ENCODE measurements at regions not wholly inside any gene's neighbourhood (a gene's known extent, or its start where the extent isn't known, plus 50 kb on each side); places are given as distances from the start of the nearest gene placed in this dataset.
"Not testable (repeated sequence)": the region's sequence is repeated elsewhere in the genome, so short reads cannot be mapped to it uniquely, and the experiment has no call there.

- no peak for DNase-seq
Measured at GRCh38 chr14:77985211-77985615, 185.0 kb upstream of the NRXN3 start.

- no peak for DNase-seq
Measured at GRCh38 chr14:77986773-77987172, 183.4 kb upstream of the NRXN3 start.

- DNase-seq = peak; percentile 88
Measured at GRCh38 chr14:77988096-77988870, 181.9 kb upstream of the NRXN3 start.

GRCh38 chr14:77988970-77989369 lies 181.2 kb upstream of the NRXN3 start:
- DNase-seq = no peak

- DNase-seq = peak; percentile 35
Measured at GRCh38 chr14:77989441-77989991, 180.7 kb upstream of the NRXN3 start.

GRCh38 chr14:77990337-77990736 lies 179.8 kb upstream of the NRXN3 start:
- DNase-seq = no peak

- peak; percentile 46 for DNase-seq
Measured at GRCh38 chr14:77991128-77991772, 178.9 kb upstream of the NRXN3 start.

GRCh38 chr14:78005325-78005724 lies 164.8 kb upstream of the NRXN3 start:
- DNase-seq = no peak

GRCh38 chr14:78007160-78007559 lies 163.0 kb upstream of the NRXN3 start:
- DNase-seq = no peak

- DNase-seq = no peak
Measured at GRCh38 chr14:78010688-78011087, 159.5 kb upstream of the NRXN3 start.

- not testable (repeated sequence) for DNase-seq
Measured at GRCh38 chr14:78013911-78014310, 156.3 kb upstream of the NRXN3 start.

GRCh38 chr14:78016532-78016931 lies 153.6 kb upstream of the NRXN3 start:
- DNase-seq = no peak

GRCh38 chr14:78018283-78018682 lies 151.9 kb upstream of the NRXN3 start:
- no peak for DNase-seq

GRCh38 chr14:78022059-78022458 lies 148.1 kb upstream of the NRXN3 start:
- DNase-seq = peak; percentile 90

GRCh38 chr14:78023112-78023511 lies 147.1 kb upstream of the NRXN3 start:
- DNase-seq = no peak

GRCh38 chr14:78028471-78028870 lies 141.7 kb upstream of the NRXN3 start:
- DNase-seq = no peak

- peak; percentile 68 for DNase-seq
Measured at GRCh38 chr14:78029601-78030372, 140.4 kb upstream of the NRXN3 start.

GRCh38 chr14:78043349-78043748 lies 126.8 kb upstream of the NRXN3 start:
- DNase-seq = no peak

- DNase-seq = no peak
Measured at GRCh38 chr14:78048120-78048519, 122.1 kb upstream of the NRXN3 start.

GRCh38 chr14:78056890-78057289 lies 113.3 kb upstream of the NRXN3 start:
- DNase-seq = not testable (repeated sequence)

GRCh38 chr14:78070344-78070743 lies 99.8 kb upstream of the NRXN3 start:
- no peak for DNase-seq

GRCh38 chr14:78071016-78071549 lies 99.1 kb upstream of the NRXN3 start:
- DNase-seq = no peak

GRCh38 chr14:78073028-78073427 lies 97.1 kb upstream of the NRXN3 start:
- DNase-seq = no peak

All from NCI-H82 (cell line).